Liver (tissue), 8 donors: ENCODE measurements at regions not wholly inside any gene's neighbourhood (a gene's known extent, or its start where the extent isn't known, plus 50 kb on each side); places are given as distances from the start of the nearest gene placed in this dataset.

Source experiments
- DNase-seq: peaks from one replicate; pipeline ENCODE4 v3.0.0-alpha.2; 2017; ENCODE audit warnings: low spot score
- H3K27ac ChIP-seq, 2 donors: one replicate each; pipeline ENCODE4 v1.7.0; 2013; ENCODE audit warnings: inconsistent platforms in 2 of 2, low read length in 2 of 2, control low read depth in 1 of 2, low read depth in 1 of 2, mild to moderate bottlenecking in 1 of 2
- H3K27me3 ChIP-seq, 4 donors: one replicate each; pipeline versions ENCODE4 v1.6.1 to v1.7.0; 2013; ENCODE audit warnings: low read length in 3 of 4, inconsistent platforms in 1 of 4, mild to moderate bottlenecking in 1 of 4, moderate library complexity in 1 of 4; ENCODE audit not compliant: control insufficient read depth in 4 of 4, insufficient read depth in 4 of 4
- H3K36me3 ChIP-seq, 4 donors: one replicate each; pipeline versions ENCODE4 v1.6.1 to v1.7.0; 2013; ENCODE audit warnings: low read length in 3 of 4, mild to moderate bottlenecking in 3 of 4, low read depth in 1 of 4, moderate library complexity in 1 of 4; ENCODE audit not compliant: control insufficient read depth in 4 of 4, insufficient read depth in 3 of 4
- H3K4me1 ChIP-seq, 4 donors: one replicate each; pipeline versions ENCODE4 v1.6.1 to v1.7.0; 2013; ENCODE audit warnings: low read length in 3 of 4, mild to moderate bottlenecking in 3 of 4, moderate library complexity in 1 of 4; ENCODE audit not compliant: control insufficient read depth in 4 of 4, insufficient read depth in 4 of 4
- H3K4me3 ChIP-seq, 3 donors: one replicate each; pipeline versions ENCODE4 v1.6.1 to v1.7.0; 2013; ENCODE audit warnings: low read length in 3 of 3, control low read depth in 1 of 3, low read depth in 1 of 3, mild to moderate bottlenecking in 1 of 3
- H3K9ac ChIP-seq, 2 donors: one replicate each; pipeline ENCODE4 v1.7.0; 2013; ENCODE audit warnings: low read length in 2 of 2, mild to moderate bottlenecking in 2 of 2, moderate library complexity in 2 of 2, control low read depth in 1 of 2, low read depth in 1 of 2
- H3K9me3 ChIP-seq, 4 donors: one replicate each; pipeline versions ENCODE4 v1.6.1 to v1.7.0; 2013; ENCODE audit warnings: low read length in 3 of 4; ENCODE audit not compliant: control insufficient read depth in 4 of 4
- CTCF ChIP-seq: fragments of 150-350 bp; IDR thresholded peaks from 2 replicates; pipeline ENCODE4 v1.5.1; 2017; ENCODE audit warnings: improper control_type of control experiment, low read depth, low read length; ENCODE audit not compliant: missing input control
- EGR1 ChIP-seq, 2 donors: IDR thresholded peaks; 2 replicates each; pipeline ENCODE4 v1.6.1; 2016 to 2018; ENCODE audit warnings: antibody characterized with exemption in 2 of 2, low read depth in 2 of 2
- FOXA1 ChIP-seq: IDR thresholded peaks from 2 replicates; pipeline ENCODE4 v1.6.1; 2016; ENCODE audit warnings: antibody characterized with exemption
- FOXA2 ChIP-seq: IDR thresholded peaks from 2 replicates; pipeline ENCODE4 v1.6.1; 2016; ENCODE audit warnings: antibody characterized with exemption
- GABPA ChIP-seq, 2 donors: IDR thresholded peaks in 1 of 2; conservative IDR thresholded peaks in 1 of 2; 2 replicates each; pipeline ENCODE4 v1.6.1; 2016; ENCODE audit warnings: antibody characterized with exemption in 2 of 2, mild to moderate bottlenecking in 1 of 2, moderate library complexity in 1 of 2
- HNF4A ChIP-seq, 2 donors: conservative IDR thresholded peaks; 2 replicates each; pipeline ENCODE4 v1.6.1; 2016; ENCODE audit warnings: antibody characterized with exemption in 2 of 2, mild to moderate bottlenecking in 2 of 2
- HNF4G ChIP-seq: IDR thresholded peaks from 2 replicates; pipeline ENCODE4 v1.6.1; 2016; ENCODE audit warnings: antibody characterized with exemption
- JUND ChIP-seq, 2 donors: IDR thresholded peaks; 2 replicates each; pipeline ENCODE4 v1.6.1; 2016; ENCODE audit warnings: antibody characterized with exemption in 2 of 2
- NR2F2 ChIP-seq: IDR thresholded peaks from 2 replicates; pipeline ENCODE4 v1.6.1; 2016; ENCODE audit warnings: antibody characterized with exemption
- RAD21 ChIP-seq, 2 donors: IDR thresholded peaks; 2 replicates each; pipeline ENCODE4 v1.6.1; 2016; ENCODE audit warnings: antibody characterized with exemption in 2 of 2, mild to moderate bottlenecking in 2 of 2
- REST ChIP-seq: IDR thresholded peaks from 2 replicates; pipeline ENCODE4 v1.6.1; 2016; ENCODE audit warnings: antibody characterized with exemption, mild to moderate bottlenecking
- RXRA ChIP-seq, 2 donors: IDR thresholded peaks; 2 replicates each; pipeline ENCODE4 v1.6.1; 2017 to 2018; ENCODE audit warnings: antibody characterized with exemption in 2 of 2, mild to moderate bottlenecking in 1 of 2
- SP1 ChIP-seq: IDR thresholded peaks from 2 replicates; pipeline ENCODE4 v1.6.1; 2018; ENCODE audit warnings: antibody characterized with exemption, mild to moderate bottlenecking
- TAF1 ChIP-seq: conservative IDR thresholded peaks from 2 replicates; pipeline ENCODE4 v1.6.1; 2016; ENCODE audit warnings: antibody characterized with exemption, mild to moderate bottlenecking
- YY1 ChIP-seq: IDR thresholded peaks from 2 replicates; pipeline ENCODE4 v1.6.1; 2016; ENCODE audit warnings: antibody characterized with exemption, mild to moderate bottlenecking
- ZBTB33 ChIP-seq: IDR thresholded peaks from 2 replicates; pipeline ENCODE4 v1.6.1; 2016; ENCODE audit warnings: antibody characterized with exemption
- WGBS: extraction: QIAGEN DNeasy Blood & Tissue Kit; methylation state at CpG from one replicate; pipeline ENCODE4 v1.1.7; 2013; 5-methylcytosine and 5-hydroxymethylcytosine counted together
- TF ChIP-seq, protein P1 (sequence below): IDR thresholded peaks from 2 replicates; pipeline ENCODE4 v1.6.1; 2016; ENCODE audit warnings: antibody characterized with exemption
- TF ChIP-seq, protein P2 (sequence below): IDR thresholded peaks from 2 replicates; pipeline ENCODE4 v1.6.1; 2016; ENCODE audit warnings: antibody characterized with exemption
- donor health status: healthy.
- donor health status: healthy.
- donor health status: healthy.
- donor health status: healthy.
- donor health status: healthy.

GRCh38 chr20:61014491-61014890 lies 237.6 kb upstream of the CDH4 start:
- no peak overlapping the region for H3K4me3 ChIP-seq
- no peaks in the 10 kb centered on the region for H3K9me3 ChIP-seq

DNA sequence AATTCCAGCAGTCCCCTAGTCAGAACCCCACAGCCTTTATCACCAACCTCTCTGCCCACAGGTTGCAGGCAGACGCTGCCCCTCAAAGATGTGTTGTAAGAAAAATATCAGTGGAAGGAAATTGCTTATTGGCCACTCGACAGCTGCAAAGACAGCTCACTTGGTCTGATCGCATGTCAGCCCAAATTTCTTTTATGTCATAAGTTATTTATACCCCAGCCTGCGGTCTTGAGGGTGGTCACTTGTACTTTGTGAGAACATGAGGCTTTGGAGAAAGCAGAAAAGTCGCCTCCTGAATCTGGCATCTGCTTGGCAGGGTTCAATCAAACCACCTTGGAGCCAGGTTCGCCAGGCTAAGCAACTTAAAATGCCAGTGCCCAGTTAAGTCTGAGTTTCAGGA lies 236.5 kb upstream of the CDH4 start:
- Histone ChIP-seq H3K9me3 (no peaks in the 10 kb centered on the region), H3K9ac (no peak overlapping the region), H3K4me1 (no peaks in the 10 kb centered on the region), H3K27me3 (no peaks in the 10 kb centered on the region), H3K4me3 (no peak overlapping the region), H3K27ac (no peak overlapping the region), H3K36me3 (no peaks in the 10 kb centered on the region)
- DNase-seq = no peak
- TF ChIP-seq, protein P1, sequence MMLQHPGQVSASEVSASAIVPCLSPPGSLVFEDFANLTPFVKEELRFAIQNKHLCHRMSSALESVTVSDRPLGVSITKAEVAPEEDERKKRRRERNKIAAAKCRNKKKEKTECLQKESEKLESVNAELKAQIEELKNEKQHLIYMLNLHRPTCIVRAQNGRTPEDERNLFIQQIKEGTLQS = no peak
- TF ChIP-seq RAD21 (IDR thresholded peaks at IDR 0.05) (no peak), HNF4G (no peak), JUND (IDR thresholded peaks at IDR 0.05) (no peak), ZBTB33 (no peak), TAF1 (no peak), NR2F2 (no peak), FOXA2 (no peak), HNF4A (conservative IDR thresholded peaks at IDR 0.05) (no peak), GABPA (IDR thresholded peaks at IDR 0.05 in 1 of 2, conservative IDR thresholded peaks at IDR 0.05 in 1 of 2) (no peak), CTCF (no peak), REST (no peak), FOXA1 (no peak), EGR1 (IDR thresholded peaks at IDR 0.05; ENCODE audit: low read depth in 2 of 2) (no peak), YY1 (no peak), SP1 (no peak), RXRA (IDR thresholded peaks at IDR 0.05) (no peak)
- TF ChIP-seq, protein P2, sequence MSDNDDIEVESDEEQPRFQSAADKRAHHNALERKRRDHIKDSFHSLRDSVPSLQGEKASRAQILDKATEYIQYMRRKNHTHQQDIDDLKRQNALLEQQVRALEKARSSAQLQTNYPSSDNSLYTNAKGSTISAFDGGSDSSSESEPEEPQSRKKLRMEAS = no peak
- WGBS = 64% methylated on average over 6 of the region's 6 CpGs

More at GRCh38 chr20:61014491-61014890, 237.6 kb upstream of the CDH4 start:
- TF ChIP-seq NR2F2 (no peak), HNF4A (conservative IDR thresholded peaks at IDR 0.05) (no peak), RXRA (IDR thresholded peaks at IDR 0.05) (no peak), FOXA1 (no peak)
- Histone ChIP-seq H3K9ac (no peak overlapping the region), H3K4me1 (no peaks in the 10 kb centered on the region), H3K27me3 (no peaks in the 10 kb centered on the region), H3K36me3 (no peaks in the 10 kb centered on the region), H3K27ac (no peak overlapping the region)
- no peak for DNase-seq
- 37% methylated on average over 5 of the region's 5 CpGs for WGBS
